Loucy (cell line): ENCODE measurements at regions not wholly inside any gene's neighbourhood (a gene's known extent, or its start where the extent isn't known, plus 50 kb on each side); places are given as distances from the start of the nearest gene placed in this dataset.

Experiments used
- H2AFZ ChIP-seq: fragments of 200-600 bp; sonication (generic); 2 replicates; pipeline ENCODE4 v1.6.0; 2016; ENCODE audit warnings: antibody characterized with exemption, mild to moderate bottlenecking, low read length, moderate library complexity
- H3F3A ChIP-seq: fragments of 200-600 bp; 2 replicates; pipeline ENCODE4 v1.6.0; 2016; ENCODE audit warnings: antibody characterized with exemption, low read depth, mild to moderate bottlenecking
- H3K27me3 ChIP-seq: fragments of 200-600 bp; sonication (generic); 2 replicates; pipeline ENCODE4 v1.6.1; 2014; ENCODE audit warnings: low read length, mild to moderate bottlenecking; ENCODE audit not compliant: insufficient read depth, poor library complexity, severe bottlenecking
- H3K36me3 ChIP-seq: fragments of 200-600 bp; sonication (generic); 2 replicates; pipeline ENCODE4 v1.6.1; 2016; ENCODE audit warnings: low read length; ENCODE audit not compliant: insufficient read depth
- H3K4me1 ChIP-seq: fragments of 200-600 bp; sonication (generic); 2 replicates; pipeline ENCODE4 v1.5.1; 2014; ENCODE audit warnings: low read length, mild to moderate bottlenecking; ENCODE audit not compliant: insufficient read depth, poor library complexity, severe bottlenecking
- H3K4me2 ChIP-seq: fragments of 200-600 bp; sonication (generic); 2 replicates; pipeline ENCODE4 v1.6.0; 2014; ENCODE audit warnings: antibody characterized with exemption, low read length, low read depth, mild to moderate bottlenecking; ENCODE audit not compliant: poor library complexity, severe bottlenecking
- H3K4me3 ChIP-seq: fragments of 200-600 bp; sonication (generic); 2 replicates; pipeline ENCODE4 v1.5.1; 2014; ENCODE audit warnings: low read length, mild to moderate bottlenecking, mixed read lengths; ENCODE audit not compliant: poor library complexity, severe bottlenecking
- H3K79me2 ChIP-seq: fragments of 200-600 bp; sonication (generic); 2 replicates; pipeline ENCODE4 v1.6.1; 2014; ENCODE audit warnings: low read length; ENCODE audit not compliant: insufficient read depth
- H3K9ac ChIP-seq: fragments of 200-600 bp; sonication (generic); 2 replicates; pipeline ENCODE4 v1.6.0; 2014; ENCODE audit warnings: mild to moderate bottlenecking, low read depth, low read length, moderate library complexity; ENCODE audit not compliant: poor library complexity, severe bottlenecking
- H3K9me2 ChIP-seq: fragments of 200-600 bp; sonication (generic); replicated peaks from 2 replicates; pipeline ENCODE4 v1.6.1; 2016; ENCODE audit warnings: low read depth, low read length, mixed read lengths
- H3K9me3 ChIP-seq: fragments of 200-600 bp; sonication (generic); 2 replicates; pipeline ENCODE4 v1.6.1; 2014; ENCODE audit warnings: mild to moderate bottlenecking, antibody characterized with exemption, low read length, low read depth; ENCODE audit not compliant: insufficient read depth
- H4K20me1 ChIP-seq: fragments of 200-600 bp; sonication (generic); 2 replicates; pipeline ENCODE4 v1.6.0; 2014; ENCODE audit warnings: antibody characterized with exemption, low read length, mild to moderate bottlenecking; ENCODE audit not compliant: insufficient read depth, poor library complexity, severe bottlenecking
- CTCF ChIP-seq: fragments of 200-600 bp; sonication (generic); conservative IDR thresholded peaks from 2 replicates; pipeline ENCODE4 v1.5.1; 2014; ENCODE audit warnings: mild to moderate bottlenecking, antibody characterized with exemption, low read length
- EZH2phosphoT487 ChIP-seq: fragments of 200-600 bp; IDR thresholded peaks from 2 replicates; pipeline ENCODE4 v1.6.1; 2018; ENCODE audit warnings: antibody characterized with exemption, mild to moderate bottlenecking, moderate library complexity, borderline replicate concordance

- no peaks in the 10 kb centered on the region for H3K4me1 ChIP-seq
- H3K9me3 ChIP-seq, result no peaks in the 10 kb centered on the region
- H3F3A ChIP-seq, result no peaks in the 10 kb centered on the region
- H4K20me1 ChIP-seq, result no peaks in the 10 kb centered on the region
- H3K9ac ChIP-seq, result no peak overlapping the region
- no peak overlapping the region for H3K4me2 ChIP-seq
- no peaks in the 10 kb centered on the region for H3K36me3 ChIP-seq
- no peaks in the 10 kb centered on the region for H3K27me3 ChIP-seq
- H3K4me3 ChIP-seq, result no peak overlapping the region
- H3K79me2 ChIP-seq, result no peaks in the 10 kb centered on the region
- no peaks in the 10 kb centered on the region for H3K9me2 ChIP-seq
- H2AFZ ChIP-seq, result no peak overlapping the region
- no peak for TF ChIP-seq CTCF
- no peak for TF ChIP-seq EZH2phosphoT487
Observed at GRCh38 chr5:35363387-35363965, 133.2 kb upstream of the PRLR start.

- H3K4me1 ChIP-seq, result no peaks in the 10 kb centered on the region
- H3K4me2 ChIP-seq, result no peak overlapping the region
- no peaks in the 10 kb centered on the region for H3F3A ChIP-seq
- H3K27me3 ChIP-seq, result no peaks in the 10 kb centered on the region
- TF ChIP-seq EZH2phosphoT487, result no peak
- no peak for TF ChIP-seq CTCF
- H3K9me2 ChIP-seq, result no peaks in the 10 kb centered on the region
- no peak overlapping the region for H3K9ac ChIP-seq
- H3K36me3 ChIP-seq, result no peaks in the 10 kb centered on the region
- no peaks in the 10 kb centered on the region for H3K79me2 ChIP-seq
- no peak overlapping the region for H3K4me3 ChIP-seq
- H3K9me3 ChIP-seq, result no peaks in the 10 kb centered on the region
- no peak overlapping the region for H2AFZ ChIP-seq
- H4K20me1 ChIP-seq, result no peaks in the 10 kb centered on the region
Observed at GRCh38 chr5:35362772-35363171, 132.5 kb upstream of the PRLR start.

GRCh38 chr5:35360671-35361070 is 130.4 kb upstream of the PRLR start:
- Histone ChIP-seq H3K4me2 (no peak overlapping the region), H3K4me3 (no peak overlapping the region)
- TF ChIP-seq EZH2phosphoT487 (no peak), CTCF (no peak)

More at GRCh38 chr5:35360671-35361070, 130.4 kb upstream of the PRLR start:
- H3K9ac ChIP-seq, result no peak overlapping the region
- no peaks in the 10 kb centered on the region for H3K36me3 ChIP-seq
- H2AFZ ChIP-seq, result no peak overlapping the region
- H3K4me1 ChIP-seq, result no peaks in the 10 kb centered on the region
- no peaks in the 10 kb centered on the region for H3F3A ChIP-seq
- H3K9me2 ChIP-seq, result no peaks in the 10 kb centered on the region
- no peaks in the 10 kb centered on the region for H3K9me3 ChIP-seq
- H4K20me1 ChIP-seq, result no peaks in the 10 kb centered on the region
- no peaks in the 10 kb centered on the region for H3K27me3 ChIP-seq
- no peaks in the 10 kb centered on the region for H3K79me2 ChIP-seq
